ENCODE measurements at regions not wholly inside any gene's neighbourhood (a gene's known extent, or its start where the extent isn't known, plus 50 kb on each side); places are given as distances from the start of the nearest gene placed in this dataset.

DNA sequence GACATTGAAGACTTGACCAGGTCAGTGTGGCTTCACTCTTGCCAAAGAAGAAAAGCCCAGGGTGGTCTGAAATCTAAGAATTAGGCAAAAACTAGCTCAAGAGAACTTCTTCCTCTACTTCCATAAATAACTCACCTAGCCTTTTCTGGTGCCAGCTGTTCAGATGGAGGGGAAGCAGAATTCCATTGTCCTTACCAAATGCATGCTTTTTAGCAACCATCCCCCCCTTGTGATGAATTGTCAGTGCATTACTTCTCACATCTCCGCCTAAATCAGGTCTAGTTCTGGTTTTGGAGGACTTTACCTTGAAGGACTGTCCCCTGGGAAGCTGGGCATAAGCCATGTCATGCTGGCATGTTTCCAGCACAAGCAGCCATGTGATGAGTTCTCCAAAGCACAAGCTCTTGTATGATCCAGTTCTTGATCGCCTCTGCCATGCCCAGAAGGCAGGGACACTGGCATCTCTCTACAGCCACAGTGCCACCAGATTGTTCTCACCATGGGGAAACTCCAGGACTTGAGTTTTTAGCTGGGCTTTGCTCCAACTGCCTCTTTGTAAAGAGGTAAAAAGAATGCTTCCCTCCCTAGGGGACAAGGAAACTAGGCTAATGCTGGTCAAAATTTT, 96.4 kb upstream of the IL12A start:
- no peak for TF ChIP-seq JUND (IDR thresholded peaks at IDR 0.05)
- no peak for TF ChIP-seq SRF (IDR thresholded peaks at IDR 0.05; ENCODE audit: low read depth)
- no peak for TF ChIP-seq SP1 (IDR thresholded peaks at IDR 0.05; ENCODE audit: low read depth)
- TF ChIP-seq EZH2 (IDR thresholded peaks at IDR 0.05): no peak
- no peak for TF ChIP-seq TCF7L2 (IDR thresholded peaks at IDR 0.05; ENCODE audit: borderline replicate concordance, extremely low read depth, insufficient read depth, insufficient read length)
- TF ChIP-seq SIN3A (IDR thresholded peaks at IDR 0.05; ENCODE audit: low read depth): no peak
- no peak for TF ChIP-seq POLR2A (IDR thresholded peaks at IDR 0.05; ENCODE audit: borderline replicate concordance, extremely low read depth, insufficient read depth, insufficient read length)
- no peak for TF ChIP-seq CEBPB (IDR thresholded peaks at IDR 0.05; ENCODE audit: low read depth)
- no peak for TF ChIP-seq ZNF274 (IDR thresholded peaks at IDR 0.05; ENCODE audit: low read depth, low read length)
- TF ChIP-seq, protein P1, sequence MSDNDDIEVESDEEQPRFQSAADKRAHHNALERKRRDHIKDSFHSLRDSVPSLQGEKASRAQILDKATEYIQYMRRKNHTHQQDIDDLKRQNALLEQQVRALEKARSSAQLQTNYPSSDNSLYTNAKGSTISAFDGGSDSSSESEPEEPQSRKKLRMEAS (IDR thresholded peaks at IDR 0.05): no peak
- TF ChIP-seq ELF1 (IDR thresholded peaks at IDR 0.05; ENCODE audit: borderline replicate concordance, low read depth): no peak
- no peak for TF ChIP-seq FOSL1 (IDR thresholded peaks at IDR 0.05; ENCODE audit: low read depth)
- TF ChIP-seq YY1 (IDR thresholded peaks at IDR 0.05; ENCODE audit: extremely low read depth, insufficient replicate concordance, low read depth, low read length): no peak
- no peak for TF ChIP-seq EZH2phosphoT487 (IDR thresholded peaks at IDR 0.05; ENCODE audit: borderline replicate concordance)
- TF ChIP-seq, protein P2, sequence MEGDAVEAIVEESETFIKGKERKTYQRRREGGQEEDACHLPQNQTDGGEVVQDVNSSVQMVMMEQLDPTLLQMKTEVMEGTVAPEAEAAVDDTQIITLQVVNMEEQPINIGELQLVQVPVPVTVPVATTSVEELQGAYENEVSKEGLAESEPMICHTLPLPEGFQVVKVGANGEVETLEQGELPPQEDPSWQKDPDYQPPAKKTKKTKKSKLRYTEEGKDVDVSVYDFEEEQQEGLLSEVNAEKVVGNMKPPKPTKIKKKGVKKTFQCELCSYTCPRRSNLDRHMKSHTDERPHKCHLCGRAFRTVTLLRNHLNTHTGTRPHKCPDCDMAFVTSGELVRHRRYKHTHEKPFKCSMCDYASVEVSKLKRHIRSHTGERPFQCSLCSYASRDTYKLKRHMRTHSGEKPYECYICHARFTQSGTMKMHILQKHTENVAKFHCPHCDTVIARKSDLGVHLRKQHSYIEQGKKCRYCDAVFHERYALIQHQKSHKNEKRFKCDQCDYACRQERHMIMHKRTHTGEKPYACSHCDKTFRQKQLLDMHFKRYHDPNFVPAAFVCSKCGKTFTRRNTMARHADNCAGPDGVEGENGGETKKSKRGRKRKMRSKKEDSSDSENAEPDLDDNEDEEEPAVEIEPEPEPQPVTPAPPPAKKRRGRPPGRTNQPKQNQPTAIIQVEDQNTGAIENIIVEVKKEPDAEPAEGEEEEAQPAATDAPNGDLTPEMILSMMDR (IDR thresholded peaks at IDR 0.05 in 2 of 3, conservative IDR thresholded peaks at IDR 0.05 in 1 of 3; ENCODE audit: borderline replicate concordance in 1 of 3, insufficient read depth in 1 of 3, low read depth in 2 of 3, low read length in 2 of 3): no peak
- TF ChIP-seq, protein P3, sequence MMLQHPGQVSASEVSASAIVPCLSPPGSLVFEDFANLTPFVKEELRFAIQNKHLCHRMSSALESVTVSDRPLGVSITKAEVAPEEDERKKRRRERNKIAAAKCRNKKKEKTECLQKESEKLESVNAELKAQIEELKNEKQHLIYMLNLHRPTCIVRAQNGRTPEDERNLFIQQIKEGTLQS (IDR thresholded peaks at IDR 0.05): no peak
- TF ChIP-seq, protein P4, sequence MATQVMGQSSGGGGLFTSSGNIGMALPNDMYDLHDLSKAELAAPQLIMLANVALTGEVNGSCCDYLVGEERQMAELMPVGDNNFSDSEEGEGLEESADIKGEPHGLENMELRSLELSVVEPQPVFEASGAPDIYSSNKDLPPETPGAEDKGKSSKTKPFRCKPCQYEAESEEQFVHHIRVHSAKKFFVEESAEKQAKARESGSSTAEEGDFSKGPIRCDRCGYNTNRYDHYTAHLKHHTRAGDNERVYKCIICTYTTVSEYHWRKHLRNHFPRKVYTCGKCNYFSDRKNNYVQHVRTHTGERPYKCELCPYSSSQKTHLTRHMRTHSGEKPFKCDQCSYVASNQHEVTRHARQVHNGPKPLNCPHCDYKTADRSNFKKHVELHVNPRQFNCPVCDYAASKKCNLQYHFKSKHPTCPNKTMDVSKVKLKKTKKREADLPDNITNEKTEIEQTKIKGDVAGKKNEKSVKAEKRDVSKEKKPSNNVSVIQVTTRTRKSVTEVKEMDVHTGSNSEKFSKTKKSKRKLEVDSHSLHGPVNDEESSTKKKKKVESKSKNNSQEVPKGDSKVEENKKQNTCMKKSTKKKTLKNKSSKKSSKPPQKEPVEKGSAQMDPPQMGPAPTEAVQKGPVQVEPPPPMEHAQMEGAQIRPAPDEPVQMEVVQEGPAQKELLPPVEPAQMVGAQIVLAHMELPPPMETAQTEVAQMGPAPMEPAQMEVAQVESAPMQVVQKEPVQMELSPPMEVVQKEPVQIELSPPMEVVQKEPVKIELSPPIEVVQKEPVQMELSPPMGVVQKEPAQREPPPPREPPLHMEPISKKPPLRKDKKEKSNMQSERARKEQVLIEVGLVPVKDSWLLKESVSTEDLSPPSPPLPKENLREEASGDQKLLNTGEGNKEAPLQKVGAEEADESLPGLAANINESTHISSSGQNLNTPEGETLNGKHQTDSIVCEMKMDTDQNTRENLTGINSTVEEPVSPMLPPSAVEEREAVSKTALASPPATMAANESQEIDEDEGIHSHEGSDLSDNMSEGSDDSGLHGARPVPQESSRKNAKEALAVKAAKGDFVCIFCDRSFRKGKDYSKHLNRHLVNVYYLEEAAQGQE (IDR thresholded peaks at IDR 0.05; ENCODE audit: low read depth): no peak
- no peak for TF ChIP-seq ZFX (IDR thresholded peaks at IDR 0.05)
- no peak for TF ChIP-seq RAD21 (IDR thresholded peaks at IDR 0.05; ENCODE audit: low read depth)
- ChIA-PET POLR2A (no interaction called here), RAD21 (ENCODE audit: low non-redundant PET in 1 of 2, low total read pairs in 2 of 2, uncharacterized antibody in 2 of 2, unreplicated experiment in 2 of 2) (interaction anchor here in 1 of 2 experiments (1.2 kb wide), 1 partner anchor 140 kb away, joined by 3 read pairs; no protein-coding TSS in a partner anchor), CTCF (no interaction called here)
- no peaks in the 10 kb centered on the region for H3K9me3 ChIP-seq (ENCODE audit: control insufficient read depth in 1 of 2, insufficient read depth in 1 of 2, low read depth in 1 of 2, low read length in 2 of 2)
- H3K4me1 ChIP-seq (ENCODE audit: control insufficient read depth in 1 of 2, insufficient read depth in 2 of 2, low read length in 2 of 2): no peaks in the 10 kb centered on the region
- no peaks in the 10 kb centered on the region for H3K9me2 ChIP-seq (ENCODE audit: insufficient read depth)
- H3K9ac ChIP-seq (ENCODE audit: low read length): no peak overlapping the region
- no peak overlapping the region for H3K27ac ChIP-seq (ENCODE audit: low read depth, low read length)
- H3K79me2 ChIP-seq (ENCODE audit: insufficient read depth, low read length): no peaks in the 10 kb centered on the region
- no peaks in the 10 kb centered on the region for H3K27me3 ChIP-seq (ENCODE audit: insufficient read depth, low read length)
- H4K20me1 ChIP-seq (ENCODE audit: insufficient read depth): no peaks in the 10 kb centered on the region
- intact Hi-C loops (cut with micrococcal nuclease): no loop called here
- no TSS peak for BruUV-seq (replicated peaks)
- no peak for ATAC-seq
- no peaks in the 10 kb centered on the region for H3K36me3 ChIP-seq (ENCODE audit: control insufficient read depth in 1 of 2, insufficient read depth in 2 of 2, low read length in 2 of 2)
- no peak for DNase-seq (ENCODE audit: low read depth, low spot score)
- H3K4me2 ChIP-seq (ENCODE audit: low read length): no peak overlapping the region
- H2AFZ ChIP-seq (ENCODE audit: low read depth, low read length, poor library complexity, severe bottlenecking): no peak overlapping the region
- no peak overlapping the region for H3K4me3 ChIP-seq (replicated peaks in 1 of 2; ENCODE audit: low read depth in 1 of 2, low read length in 2 of 2)

Measured in HCT116 (cell line).